ENCODE measurements at regions not wholly inside any gene's neighbourhood (a gene's known extent, or its start where the extent isn't known, plus 50 kb on each side); places are given as distances from the start of the nearest gene placed in this dataset.

DNA sequence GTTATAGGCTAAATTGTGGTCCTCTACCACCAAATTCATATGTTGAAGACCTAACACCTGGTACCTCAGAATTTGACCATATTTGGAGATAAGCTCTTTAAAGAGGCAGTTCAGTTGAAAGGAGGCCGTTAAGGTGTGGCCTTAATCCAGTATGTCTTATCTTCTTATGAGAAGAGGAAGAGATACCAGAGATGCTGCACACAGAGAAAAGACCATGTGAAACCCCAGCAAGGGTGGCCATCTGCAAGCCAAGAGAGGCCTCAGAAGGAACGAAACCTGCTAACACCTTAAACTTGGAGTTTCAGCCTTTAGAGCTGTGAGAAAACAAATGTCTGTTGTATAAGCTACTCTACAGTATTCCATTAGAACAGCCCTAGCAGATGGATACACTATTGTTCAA, 528.1 kb upstream of the DCC start:
- H3K9me3 ChIP-seq (ENCODE audit: low read depth): no peaks in the 10 kb centered on the region
- no peaks in the 10 kb centered on the region for H3K27me3 ChIP-seq
- H3K4me3 ChIP-seq: no peak overlapping the region
- H3K4me1 ChIP-seq (ENCODE audit: low read depth): no peaks in the 10 kb centered on the region
- no peak overlapping the region for H3K27ac ChIP-seq
- TF ChIP-seq, protein P1, sequence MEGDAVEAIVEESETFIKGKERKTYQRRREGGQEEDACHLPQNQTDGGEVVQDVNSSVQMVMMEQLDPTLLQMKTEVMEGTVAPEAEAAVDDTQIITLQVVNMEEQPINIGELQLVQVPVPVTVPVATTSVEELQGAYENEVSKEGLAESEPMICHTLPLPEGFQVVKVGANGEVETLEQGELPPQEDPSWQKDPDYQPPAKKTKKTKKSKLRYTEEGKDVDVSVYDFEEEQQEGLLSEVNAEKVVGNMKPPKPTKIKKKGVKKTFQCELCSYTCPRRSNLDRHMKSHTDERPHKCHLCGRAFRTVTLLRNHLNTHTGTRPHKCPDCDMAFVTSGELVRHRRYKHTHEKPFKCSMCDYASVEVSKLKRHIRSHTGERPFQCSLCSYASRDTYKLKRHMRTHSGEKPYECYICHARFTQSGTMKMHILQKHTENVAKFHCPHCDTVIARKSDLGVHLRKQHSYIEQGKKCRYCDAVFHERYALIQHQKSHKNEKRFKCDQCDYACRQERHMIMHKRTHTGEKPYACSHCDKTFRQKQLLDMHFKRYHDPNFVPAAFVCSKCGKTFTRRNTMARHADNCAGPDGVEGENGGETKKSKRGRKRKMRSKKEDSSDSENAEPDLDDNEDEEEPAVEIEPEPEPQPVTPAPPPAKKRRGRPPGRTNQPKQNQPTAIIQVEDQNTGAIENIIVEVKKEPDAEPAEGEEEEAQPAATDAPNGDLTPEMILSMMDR (IDR thresholded peaks at IDR 0.05; ENCODE audit: low read depth, low read length): no peak
- no peak for DNase-seq (ENCODE audit: low read depth in 1 of 2, low spot score in 1 of 2)
- H3K36me3 ChIP-seq: no peaks in the 10 kb centered on the region

DNA sequence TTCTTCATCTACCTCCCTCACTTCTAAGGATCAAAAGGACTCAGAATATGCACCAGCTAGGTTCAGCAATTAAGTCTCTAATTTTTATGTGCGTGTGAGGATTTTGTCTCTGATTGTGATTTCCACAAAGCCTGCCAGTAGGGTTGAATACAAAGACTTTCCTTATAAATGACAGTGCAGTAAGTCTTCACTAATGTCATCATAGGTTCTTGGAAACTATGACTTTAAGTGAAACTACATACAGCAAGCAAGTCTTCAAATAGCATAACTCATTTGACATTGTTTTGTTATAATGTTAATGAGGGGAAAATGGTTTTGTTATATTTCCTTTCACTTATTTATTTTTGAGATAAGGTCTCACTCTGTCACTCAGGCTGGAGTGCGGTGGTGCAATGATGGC, 526.3 kb upstream of the DCC start:
- Histone ChIP-seq H3K9me3 (ENCODE audit: low read depth) (no peaks in the 10 kb centered on the region), H3K27ac (no peak overlapping the region), H3K36me3 (no peaks in the 10 kb centered on the region), H3K4me1 (ENCODE audit: low read depth) (no peaks in the 10 kb centered on the region), H3K4me3 (no peak overlapping the region), H3K27me3 (no peaks in the 10 kb centered on the region)
- DNase-seq (ENCODE audit: low read depth in 1 of 2, low spot score in 1 of 2): no peak
- TF ChIP-seq, protein P1 (IDR thresholded peaks at IDR 0.05; ENCODE audit: low read depth, low read length): no peak

DNA sequence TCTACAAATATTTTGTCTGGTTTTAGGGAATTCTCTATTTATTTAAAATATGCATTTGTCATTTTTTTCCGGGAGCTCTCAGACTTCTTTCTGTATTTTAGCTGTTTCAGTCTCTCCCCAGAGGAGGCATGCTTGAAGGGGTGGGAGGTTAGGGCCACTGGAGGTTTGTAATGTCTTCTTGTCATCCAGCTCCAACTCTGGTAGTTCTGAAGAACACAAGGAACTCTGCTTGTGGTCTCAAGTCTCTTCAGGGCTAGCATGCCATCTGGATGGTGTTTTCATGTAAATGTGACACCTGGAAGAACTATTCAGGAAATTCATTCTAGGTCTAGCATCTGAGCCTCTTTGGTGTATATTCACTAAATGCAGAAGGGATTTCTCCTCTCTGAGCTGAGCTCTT, 518.4 kb upstream of the DCC start:
- H3K4me3 ChIP-seq: no peak overlapping the region

DNA sequence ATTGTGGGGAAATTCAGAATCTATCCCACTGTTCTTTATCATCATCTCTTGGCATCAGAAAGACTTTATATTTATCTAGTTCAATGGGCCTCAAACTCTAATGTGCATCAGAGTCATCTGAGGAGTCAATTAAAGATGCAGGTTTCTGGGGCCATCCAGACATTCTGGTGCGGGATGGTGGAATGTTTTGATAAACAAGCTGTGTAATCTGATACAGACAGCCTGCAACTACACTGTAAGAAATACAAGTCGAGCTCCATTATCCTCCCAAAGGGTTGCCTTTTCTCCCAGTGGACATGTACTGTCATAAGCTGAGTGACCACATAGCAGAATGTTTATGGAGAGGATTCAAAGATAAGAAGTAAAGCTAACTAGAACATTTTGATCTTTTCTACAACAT, 515.3 kb upstream of the DCC start:
- H3K4me3 ChIP-seq: no peak overlapping the region
- H3K27me3 ChIP-seq: no peaks in the 10 kb centered on the region
- no peak for DNase-seq (ENCODE audit: low read depth in 1 of 2, low spot score in 1 of 2)
- H3K27ac ChIP-seq: no peak overlapping the region
- no peaks in the 10 kb centered on the region for H3K9me3 ChIP-seq (ENCODE audit: low read depth)
- TF ChIP-seq, protein P1 (IDR thresholded peaks at IDR 0.05; ENCODE audit: low read depth, low read length): no peak
- no peaks in the 10 kb centered on the region for H3K36me3 ChIP-seq
- H3K4me1 ChIP-seq (ENCODE audit: low read depth): no peaks in the 10 kb centered on the region

More for the DNA sequence above, 518.4 kb upstream of the DCC start:
- TF ChIP-seq, protein P1 (IDR thresholded peaks at IDR 0.05; ENCODE audit: low read depth, low read length): no peak
- Histone ChIP-seq H3K4me1 (ENCODE audit: low read depth) (no peaks in the 10 kb centered on the region), H3K27me3 (no peaks in the 10 kb centered on the region), H3K36me3 (no peaks in the 10 kb centered on the region), H3K27ac (no peak overlapping the region), H3K9me3 (ENCODE audit: low read depth) (no peaks in the 10 kb centered on the region)
- no peak for DNase-seq (ENCODE audit: low read depth in 1 of 2, low spot score in 1 of 2)

DNA sequence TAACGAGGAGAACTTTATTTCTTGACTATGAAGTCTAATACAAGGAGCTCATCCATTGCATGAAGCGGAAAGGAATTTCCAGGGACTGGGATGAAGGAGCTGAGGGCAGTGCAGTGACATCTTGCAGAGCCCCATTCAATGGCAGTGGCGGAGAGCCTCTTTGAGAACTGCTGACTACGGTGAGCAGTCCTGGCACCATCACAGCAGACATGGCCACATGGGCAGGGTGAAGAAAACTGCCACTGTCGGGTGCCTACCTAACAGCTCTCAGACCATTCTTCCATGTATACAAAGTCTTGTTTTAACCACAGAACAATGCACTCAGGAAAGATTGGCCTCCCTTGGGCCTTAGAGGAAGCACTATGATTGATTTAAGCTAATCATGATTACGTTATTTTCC, 506.1 kb upstream of the DCC start:
- Histone ChIP-seq H3K4me3 (no peak overlapping the region), H3K27ac (no peak overlapping the region), H3K9me3 (ENCODE audit: low read depth) (no peaks in the 10 kb centered on the region), H3K27me3 (no peaks in the 10 kb centered on the region), H3K36me3 (no peaks in the 10 kb centered on the region), H3K4me1 (ENCODE audit: low read depth) (no peaks in the 10 kb centered on the region)
- no peak for DNase-seq (ENCODE audit: low read depth in 1 of 2, low spot score in 1 of 2)
- TF ChIP-seq, protein P1 (IDR thresholded peaks at IDR 0.05; ENCODE audit: low read depth, low read length): no peak

DNA sequence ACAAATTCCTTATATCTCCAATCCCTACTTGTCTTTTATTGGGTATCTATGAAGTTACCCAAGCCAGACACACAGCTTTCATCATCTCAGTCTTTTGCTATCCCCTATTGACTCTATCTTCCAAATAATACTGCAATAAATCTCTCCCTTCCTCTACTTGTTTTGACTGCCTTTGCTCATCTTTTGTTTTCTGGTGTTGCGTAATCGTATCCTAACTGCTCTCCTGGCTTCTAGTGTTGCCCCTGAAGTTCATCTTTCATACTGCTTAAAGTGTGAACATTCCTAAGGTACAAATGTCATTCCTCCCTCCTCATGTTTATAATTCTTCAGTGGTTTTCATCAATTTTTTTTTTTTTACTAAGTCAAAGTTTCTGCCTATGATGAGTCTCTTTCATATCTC, 491.3 kb upstream of the DCC start:
- H3K36me3 ChIP-seq: no peaks in the 10 kb centered on the region
- TF ChIP-seq, protein P1 (IDR thresholded peaks at IDR 0.05; ENCODE audit: low read depth, low read length): no peak
- DNase-seq (ENCODE audit: low read depth in 1 of 2, low spot score in 1 of 2): no peak

More for the DNA sequence above, 491.3 kb upstream of the DCC start:
- Histone ChIP-seq H3K9me3 (ENCODE audit: low read depth) (no peaks in the 10 kb centered on the region), H3K4me1 (ENCODE audit: low read depth) (no peaks in the 10 kb centered on the region), H3K27me3 (no peaks in the 10 kb centered on the region), H3K27ac (no peak overlapping the region), H3K4me3 (no peak overlapping the region)
